Colonic mucosa (tissue), 4 donors: ENCODE measurements at regions not wholly inside any gene's neighbourhood (a gene's known extent, or its start where the extent isn't known, plus 50 kb on each side); places are given as distances from the start of the nearest gene placed in this dataset.

ENCODE experiments used
- DNase-seq: peaks from one replicate; pipeline ENCODE4 v3.0.0-alpha.2; 2020
- H3K27ac ChIP-seq: fragments of 200-600 bp; one replicate; pipeline ENCODE4 v1.8.0; 2021
- H3K27me3 ChIP-seq: fragments of 200-600 bp; one replicate; pipeline ENCODE4 v1.8.0; 2021
- H3K36me3 ChIP-seq: fragments of 200-600 bp; one replicate; pipeline ENCODE4 v1.8.0; 2021
- H3K4me1 ChIP-seq: fragments of 200-600 bp; one replicate; pipeline ENCODE4 v1.8.0; 2021; ENCODE audit warnings: mild to moderate bottlenecking
- H3K4me3 ChIP-seq: fragments of 200-600 bp; one replicate; pipeline ENCODE4 v1.8.0; 2021
- H3K9ac ChIP-seq, 2 donors: one replicate each; pipeline ENCODE4 v1.7.0; 2013; ENCODE audit warnings: control low read depth in 2 of 2, low read depth in 2 of 2, low read length in 2 of 2
- H3K9me3 ChIP-seq: fragments of 200-600 bp; one replicate; pipeline ENCODE4 v1.8.0; 2021
- intact Hi-C: fragments of 100-400 bp; cut with DNase I; formaldehyde crosslinking; loops from one replicate; pipeline ENCODE4 v1.14.1; 2022
- TF ChIP-seq, protein P1 (sequence below): fragments of 200-600 bp; IDR thresholded peaks from one replicate; pipeline ENCODE4 v1.8.0; 2022; ENCODE audit warnings: antibody characterized with exemption, mild to moderate bottlenecking
- donor health status: healthy.
- donor health status: DM: no; HTN: no; CAD: no.
- donor health status: DM: no; HTN: no; CAD: no.

GRCh38 chr6:22117631-22118030 lies 179.2 kb downstream of the PRL start:
- no peak overlapping the region for H3K27ac ChIP-seq
- intact Hi-C loops = no loop called here
- TF ChIP-seq, protein P1, sequence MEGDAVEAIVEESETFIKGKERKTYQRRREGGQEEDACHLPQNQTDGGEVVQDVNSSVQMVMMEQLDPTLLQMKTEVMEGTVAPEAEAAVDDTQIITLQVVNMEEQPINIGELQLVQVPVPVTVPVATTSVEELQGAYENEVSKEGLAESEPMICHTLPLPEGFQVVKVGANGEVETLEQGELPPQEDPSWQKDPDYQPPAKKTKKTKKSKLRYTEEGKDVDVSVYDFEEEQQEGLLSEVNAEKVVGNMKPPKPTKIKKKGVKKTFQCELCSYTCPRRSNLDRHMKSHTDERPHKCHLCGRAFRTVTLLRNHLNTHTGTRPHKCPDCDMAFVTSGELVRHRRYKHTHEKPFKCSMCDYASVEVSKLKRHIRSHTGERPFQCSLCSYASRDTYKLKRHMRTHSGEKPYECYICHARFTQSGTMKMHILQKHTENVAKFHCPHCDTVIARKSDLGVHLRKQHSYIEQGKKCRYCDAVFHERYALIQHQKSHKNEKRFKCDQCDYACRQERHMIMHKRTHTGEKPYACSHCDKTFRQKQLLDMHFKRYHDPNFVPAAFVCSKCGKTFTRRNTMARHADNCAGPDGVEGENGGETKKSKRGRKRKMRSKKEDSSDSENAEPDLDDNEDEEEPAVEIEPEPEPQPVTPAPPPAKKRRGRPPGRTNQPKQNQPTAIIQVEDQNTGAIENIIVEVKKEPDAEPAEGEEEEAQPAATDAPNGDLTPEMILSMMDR = no peak
- DNase-seq = no peak
- no peaks in the 10 kb centered on the region for H3K4me1 ChIP-seq
- no peak overlapping the region for H3K4me3 ChIP-seq
- H3K9ac ChIP-seq = no peak overlapping the region
- no peaks in the 10 kb centered on the region for H3K36me3 ChIP-seq
- no peaks in the 10 kb centered on the region for H3K9me3 ChIP-seq
- H3K27me3 ChIP-seq = no peaks in the 10 kb centered on the region

DNA sequence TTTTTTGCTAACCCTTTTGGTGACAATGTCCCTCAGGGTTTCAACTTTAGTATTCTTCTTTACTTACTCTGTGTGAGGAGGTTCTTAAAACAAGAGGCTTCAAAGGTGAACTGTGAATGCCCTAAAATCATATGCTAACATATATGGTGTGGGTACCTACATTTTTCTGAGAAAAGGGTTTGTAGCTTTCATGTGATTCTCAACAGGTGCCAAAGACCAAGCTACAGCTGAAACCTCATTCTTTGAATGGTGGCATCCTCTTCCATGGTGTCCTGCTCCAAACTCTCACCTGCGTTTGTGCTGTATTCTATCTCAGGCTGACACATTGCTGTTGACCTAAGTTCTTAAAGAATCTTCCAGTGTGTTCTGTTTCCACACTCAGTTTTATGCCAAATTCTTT lies 177.3 kb downstream of the PRL start:
- H3K9ac ChIP-seq = no peak overlapping the region
- H3K4me3 ChIP-seq = no peak overlapping the region
- intact Hi-C loops = no loop called here
- H3K36me3 ChIP-seq = no peaks in the 10 kb centered on the region
- no peak for DNase-seq
- TF ChIP-seq, protein P1 = no peak
- H3K27me3 ChIP-seq = no peaks in the 10 kb centered on the region
- no peaks in the 10 kb centered on the region for H3K9me3 ChIP-seq
- no peak overlapping the region for H3K27ac ChIP-seq
- H3K4me1 ChIP-seq = no peaks in the 10 kb centered on the region

- H3K9me3 ChIP-seq = no peaks in the 10 kb centered on the region
- intact Hi-C loops = no loop called here
- no peaks in the 10 kb centered on the region for H3K4me1 ChIP-seq
- no peak overlapping the region for H3K27ac ChIP-seq
- DNase-seq = no peak
- no peak overlapping the region for H3K4me3 ChIP-seq
- no peaks in the 10 kb centered on the region for H3K36me3 ChIP-seq
- no peaks in the 10 kb centered on the region for H3K27me3 ChIP-seq
- no peak overlapping the region for H3K9ac ChIP-seq
- TF ChIP-seq, protein P1 = no peak
Observed at GRCh38 chr6:22124756-22125155, 172.1 kb downstream of the PRL start.

- no peak overlapping the region for H3K27ac ChIP-seq
- no peak for DNase-seq
- no peaks in the 10 kb centered on the region for H3K27me3 ChIP-seq
- intact Hi-C loops = no loop called here
- H3K36me3 ChIP-seq = no peaks in the 10 kb centered on the region
- H3K4me3 ChIP-seq = no peak overlapping the region
- TF ChIP-seq, protein P1 = no peak
- H3K9ac ChIP-seq = no peak overlapping the region
- H3K9me3 ChIP-seq = no peaks in the 10 kb centered on the region
- H3K4me1 ChIP-seq = no peaks in the 10 kb centered on the region
Observed at GRCh38 chr6:22126910-22127309, 169.9 kb downstream of the PRL start.

- intact Hi-C loops = no loop called here
Observed at GRCh38 chr6:22129751-22130150, 167.1 kb downstream of the PRL start.

More at GRCh38 chr6:22129751-22130150, 167.1 kb downstream of the PRL start:
- H3K4me3 ChIP-seq = no peak overlapping the region
- no peak overlapping the region for H3K9ac ChIP-seq
- H3K4me1 ChIP-seq = no peaks in the 10 kb centered on the region
- no peaks in the 10 kb centered on the region for H3K36me3 ChIP-seq
- TF ChIP-seq, protein P1 = no peak
- DNase-seq = no peak
- no peaks in the 10 kb centered on the region for H3K9me3 ChIP-seq
- no peaks in the 10 kb centered on the region for H3K27me3 ChIP-seq
- no peak overlapping the region for H3K27ac ChIP-seq
